WTC11 (cell line): ENCODE measurements at regions not wholly inside any gene's neighbourhood (a gene's known extent, or its start where the extent isn't known, plus 50 kb on each side); places are given as distances from the start of the nearest gene placed in this dataset.

Experiments used
- ATF6 ChIP-seq: sonication (generic); formaldehyde crosslinking; IDR thresholded peaks from 2 replicates; pipeline ENCODE4 v1.8.1; 2023; ENCODE audit warnings: mild to moderate bottlenecking, missing genetic modification reagents
- E2F1 ChIP-seq: sonication (generic); formaldehyde crosslinking; IDR thresholded peaks from 2 replicates; pipeline ENCODE4 v1.8.0; 2022; ENCODE audit warnings: mild to moderate bottlenecking, missing genetic modification reagents
- ELF4 ChIP-seq: sonication (generic); formaldehyde crosslinking; IDR thresholded peaks from 2 replicates; pipeline ENCODE4 v1.8.1; 2022; ENCODE audit warnings: low read depth, mild to moderate bottlenecking, moderate library complexity, missing genetic modification reagents
- ETV6 ChIP-seq: sonication (generic); formaldehyde crosslinking; IDR thresholded peaks from 2 replicates; pipeline ENCODE4 v1.8.1; 2022; ENCODE audit warnings: mild to moderate bottlenecking, missing genetic modification reagents
- GABPB1 ChIP-seq: sonication (generic); formaldehyde crosslinking; IDR thresholded peaks from 2 replicates; pipeline ENCODE4 v1.8.1; 2023; ENCODE audit warnings: mild to moderate bottlenecking, missing genetic modification reagents
- NR2C2 ChIP-seq: sonication (generic); formaldehyde crosslinking; IDR thresholded peaks from 2 replicates; pipeline ENCODE4 v1.8.0; 2022; ENCODE audit warnings: mild to moderate bottlenecking, missing genetic modification reagents
- PRRX2 ChIP-seq: fragments of 250-450 bp; sonication (Bioruptor Pico); IDR thresholded peaks from 2 replicates; pipeline ENCODE4 v1.8.0; 2021; ENCODE audit warnings: mild to moderate bottlenecking
- SOX15 ChIP-seq: fragments of 250-450 bp; sonication (Bioruptor Pico); IDR thresholded peaks from 2 replicates; pipeline ENCODE4 v1.9.0; 2021; ENCODE audit warnings: mild to moderate bottlenecking
- SP1 ChIP-seq: sonication (generic); formaldehyde crosslinking; conservative IDR thresholded peaks from 2 replicates; pipeline ENCODE4 v1.8.1; 2022; ENCODE audit warnings: missing genetic modification reagents
- ZNF317 ChIP-seq: sonication (generic); formaldehyde crosslinking; IDR thresholded peaks from 2 replicates; pipeline ENCODE4 v1.8.1; 2023; ENCODE audit warnings: low read depth, mild to moderate bottlenecking, moderate library complexity, missing genetic modification reagents, borderline replicate concordance
- TF ChIP-seq, protein P1 (sequence below): sonication (generic); formaldehyde crosslinking; IDR thresholded peaks from 2 replicates; pipeline ENCODE4 v1.8.1; 2022; ENCODE audit warnings: low read depth, missing genetic modification reagents, borderline replicate concordance
- TF ChIP-seq, protein P2 (sequence below): fragments of 200-600 bp; IDR thresholded peaks from 2 replicates; pipeline ENCODE4 v1.8.0; 2022; ENCODE audit warnings: antibody characterized with exemption

GRCh38 chr21:18157406-18157805 lies 87.2 kb upstream of the CHODL start:
- TF ChIP-seq, protein P1, sequence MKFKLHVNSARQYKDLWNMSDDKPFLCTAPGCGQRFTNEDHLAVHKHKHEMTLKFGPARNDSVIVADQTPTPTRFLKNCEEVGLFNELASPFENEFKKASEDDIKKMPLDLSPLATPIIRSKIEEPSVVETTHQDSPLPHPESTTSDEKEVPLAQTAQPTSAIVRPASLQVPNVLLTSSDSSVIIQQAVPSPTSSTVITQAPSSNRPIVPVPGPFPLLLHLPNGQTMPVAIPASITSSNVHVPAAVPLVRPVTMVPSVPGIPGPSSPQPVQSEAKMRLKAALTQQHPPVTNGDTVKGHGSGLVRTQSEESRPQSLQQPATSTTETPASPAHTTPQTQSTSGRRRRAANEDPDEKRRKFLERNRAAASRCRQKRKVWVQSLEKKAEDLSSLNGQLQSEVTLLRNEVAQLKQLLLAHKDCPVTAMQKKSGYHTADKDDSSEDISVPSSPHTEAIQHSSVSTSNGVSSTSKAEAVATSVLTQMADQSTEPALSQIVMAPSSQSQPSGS (CRISPR knock-in tag) = no peak
- no peak for TF ChIP-seq SOX15 (CRISPR knock-in tag)
- no peak for TF ChIP-seq ATF6 (CRISPR knock-in tag)
- TF ChIP-seq, protein P2, sequence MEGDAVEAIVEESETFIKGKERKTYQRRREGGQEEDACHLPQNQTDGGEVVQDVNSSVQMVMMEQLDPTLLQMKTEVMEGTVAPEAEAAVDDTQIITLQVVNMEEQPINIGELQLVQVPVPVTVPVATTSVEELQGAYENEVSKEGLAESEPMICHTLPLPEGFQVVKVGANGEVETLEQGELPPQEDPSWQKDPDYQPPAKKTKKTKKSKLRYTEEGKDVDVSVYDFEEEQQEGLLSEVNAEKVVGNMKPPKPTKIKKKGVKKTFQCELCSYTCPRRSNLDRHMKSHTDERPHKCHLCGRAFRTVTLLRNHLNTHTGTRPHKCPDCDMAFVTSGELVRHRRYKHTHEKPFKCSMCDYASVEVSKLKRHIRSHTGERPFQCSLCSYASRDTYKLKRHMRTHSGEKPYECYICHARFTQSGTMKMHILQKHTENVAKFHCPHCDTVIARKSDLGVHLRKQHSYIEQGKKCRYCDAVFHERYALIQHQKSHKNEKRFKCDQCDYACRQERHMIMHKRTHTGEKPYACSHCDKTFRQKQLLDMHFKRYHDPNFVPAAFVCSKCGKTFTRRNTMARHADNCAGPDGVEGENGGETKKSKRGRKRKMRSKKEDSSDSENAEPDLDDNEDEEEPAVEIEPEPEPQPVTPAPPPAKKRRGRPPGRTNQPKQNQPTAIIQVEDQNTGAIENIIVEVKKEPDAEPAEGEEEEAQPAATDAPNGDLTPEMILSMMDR = no peak
- no peak for TF ChIP-seq PRRX2 (CRISPR knock-in tag)
- TF ChIP-seq ZNF317 = no peak
- TF ChIP-seq ELF4 = no peak
- no peak for TF ChIP-seq NR2C2 (CRISPR knock-in tag)
- no peak for TF ChIP-seq SP1 (CRISPR knock-in tag)
- TF ChIP-seq ETV6 = no peak
- TF ChIP-seq E2F1 (CRISPR knock-in tag) = no peak
- TF ChIP-seq GABPB1 (CRISPR knock-in tag) = no peak
